ENCODE measurements at regions not wholly inside any gene's neighbourhood (a gene's known extent, or its start where the extent isn't known, plus 50 kb on each side); places are given as distances from the start of the nearest gene placed in this dataset.

GRCh38 chr17:14417336-14417735, 116.5 kb downstream of the HS3ST3B1 start:
- no peak for DNase-seq (ENCODE audit: extremely low spot score)
- TF ChIP-seq, protein P1, sequence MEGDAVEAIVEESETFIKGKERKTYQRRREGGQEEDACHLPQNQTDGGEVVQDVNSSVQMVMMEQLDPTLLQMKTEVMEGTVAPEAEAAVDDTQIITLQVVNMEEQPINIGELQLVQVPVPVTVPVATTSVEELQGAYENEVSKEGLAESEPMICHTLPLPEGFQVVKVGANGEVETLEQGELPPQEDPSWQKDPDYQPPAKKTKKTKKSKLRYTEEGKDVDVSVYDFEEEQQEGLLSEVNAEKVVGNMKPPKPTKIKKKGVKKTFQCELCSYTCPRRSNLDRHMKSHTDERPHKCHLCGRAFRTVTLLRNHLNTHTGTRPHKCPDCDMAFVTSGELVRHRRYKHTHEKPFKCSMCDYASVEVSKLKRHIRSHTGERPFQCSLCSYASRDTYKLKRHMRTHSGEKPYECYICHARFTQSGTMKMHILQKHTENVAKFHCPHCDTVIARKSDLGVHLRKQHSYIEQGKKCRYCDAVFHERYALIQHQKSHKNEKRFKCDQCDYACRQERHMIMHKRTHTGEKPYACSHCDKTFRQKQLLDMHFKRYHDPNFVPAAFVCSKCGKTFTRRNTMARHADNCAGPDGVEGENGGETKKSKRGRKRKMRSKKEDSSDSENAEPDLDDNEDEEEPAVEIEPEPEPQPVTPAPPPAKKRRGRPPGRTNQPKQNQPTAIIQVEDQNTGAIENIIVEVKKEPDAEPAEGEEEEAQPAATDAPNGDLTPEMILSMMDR (IDR thresholded peaks at IDR 0.05; ENCODE audit: control extremely low read depth, extremely low read depth, low read depth, missing control alignments) = no peak
- CTCF ChIA-PET = no interaction called here
- POLR2A ChIA-PET = no interaction called here

DNA sequence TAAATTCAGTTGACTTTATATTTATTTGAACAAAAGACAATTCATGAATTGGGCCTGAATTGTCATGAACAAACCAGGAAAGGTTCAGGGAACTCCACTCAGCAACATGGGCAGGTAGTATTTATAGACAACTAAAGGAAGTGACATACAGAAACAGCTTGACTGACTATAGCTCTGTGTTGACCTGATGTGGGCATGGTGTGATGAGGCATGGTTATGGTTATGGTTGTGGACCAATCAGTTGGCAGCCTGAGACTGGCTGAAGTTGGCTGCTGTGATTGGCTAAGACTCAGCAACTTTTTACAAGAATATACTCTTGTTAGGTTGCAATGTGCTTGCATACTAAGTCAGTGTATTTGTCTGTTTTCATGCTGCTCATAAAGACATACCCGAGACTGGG, 108.4 kb downstream of the HS3ST3B1 start:
- POLR2A ChIA-PET = no interaction called here
- DNase-seq (ENCODE audit: extremely low spot score) = no peak
- TF ChIP-seq, protein P1 (IDR thresholded peaks at IDR 0.05; ENCODE audit: control extremely low read depth, extremely low read depth, low read depth, missing control alignments) = no peak
- CTCF ChIA-PET = interaction anchor here (0.7 to 2.7 kb wide), 2 partner anchors 10 to 15 kb away, joined by 3 to 8 read pairs; no protein-coding TSS in a partner anchor

GRCh38 chr17:14407541-14407940, 106.7 kb downstream of the HS3ST3B1 start:
- CTCF ChIA-PET = no interaction called here
- DNase-seq (ENCODE audit: extremely low spot score) = no peak
- POLR2A ChIA-PET = no interaction called here
- TF ChIP-seq, protein P1 (IDR thresholded peaks at IDR 0.05; ENCODE audit: control extremely low read depth, extremely low read depth, low read depth, missing control alignments) = no peak

DNA sequence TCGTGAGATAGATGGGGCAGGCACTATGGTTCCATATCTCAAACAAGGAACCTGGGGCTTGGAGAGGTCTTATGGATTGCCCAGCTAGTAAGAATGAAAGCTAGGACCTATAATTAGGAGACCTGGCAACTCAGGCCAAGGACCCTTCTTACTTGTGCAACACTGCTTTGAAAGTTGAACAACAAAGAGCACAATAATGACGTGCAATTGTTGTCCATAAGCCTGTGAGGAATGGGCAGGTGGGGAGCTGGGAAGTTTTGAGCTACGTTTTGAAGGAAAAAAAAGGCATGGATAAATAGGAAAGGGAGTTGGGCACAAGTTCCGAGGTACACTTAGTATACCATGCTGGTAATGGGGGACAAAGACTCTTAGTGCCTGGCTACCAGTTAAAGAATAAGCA, 104.3 kb downstream of the HS3ST3B1 start:
- CTCF ChIA-PET = interaction anchor here (1.4 to 1.5 kb wide), 2 partner anchors 14 to 24 kb away, joined by 3 to 4 read pairs; no protein-coding TSS in a partner anchor
- DNase-seq (ENCODE audit: extremely low spot score) = no peak
- POLR2A ChIA-PET = no interaction called here
- TF ChIP-seq, protein P1 (IDR thresholded peaks at IDR 0.05; ENCODE audit: control extremely low read depth, extremely low read depth, low read depth, missing control alignments) = no peak
